HCT116 (cell line): ENCODE measurements at regions not wholly inside any gene's neighbourhood (a gene's known extent, or its start where the extent isn't known, plus 50 kb on each side); places are given as distances from the start of the nearest gene placed in this dataset.

ENCODE experiments used
- ATAC-seq: fragments of 200-7000 bp; cut with Tn5 transposase; 2 replicates; pipeline ENCODE4 v1.9.1; 2020; ENCODE audit warnings: mild to moderate bottlenecking, moderate library complexity
- BruUV-seq: library from RNA; stranded (reverse); fragments of 400-500 nt; replicated peaks from 2 replicates; lab custom pipeline; 2021; lab: Mats Ljungman, UMichigan
- CTCF ChIA-PET: fragments of 300-600 bp; sonication (Branson Sonifier 250); formaldehyde crosslinking; loops from one replicate; lab custom pipeline; 2021; ENCODE audit warnings: antibody characterized with exemption; lab: Charles Lee
- POLR2A ChIA-PET: fragments of 300-600, 350-600 bp; sonication (Branson Sonifier 250); formaldehyde crosslinking; loops from one replicate; lab custom pipeline; 2021; ENCODE audit warnings: antibody characterized with exemption; lab: Charles Lee
- RAD21 ChIA-PET, 2 experiments: fragments of 300-600 bp; sonication (Branson Sonifier 250); formaldehyde crosslinking; loops; one replicate each; lab custom pipeline; 2023; ENCODE audit warnings: low total read pairs in 2 of 2; ENCODE audit not compliant: uncharacterized antibody in 2 of 2, unreplicated experiment in 2 of 2, low non-redundant PET in 1 of 2; lab: Charles Lee
- DNase-seq: peaks from one replicate; pipeline ENCODE4 v3.0.0-alpha.2; 2010; ENCODE audit warnings: low read depth, low spot score
- H2AFZ ChIP-seq: fragments of 200-600 bp; shearing (Covaris generic), sonication (generic); 2 replicates; pipeline ENCODE4 v1.6.1; 2017; ENCODE audit warnings: low read depth, mixed run types, mixed read lengths, antibody characterized with exemption, low read length; ENCODE audit not compliant: poor library complexity, severe bottlenecking
- H3K27ac ChIP-seq: 2 replicates; pipeline ENCODE4 v1.5.1; 2012; ENCODE audit warnings: low read depth, low read length
- H3K27me3 ChIP-seq: fragments of 200-600 bp; sonication (generic); 2 replicates; pipeline ENCODE4 v1.6.1; 2016; ENCODE audit warnings: mixed run types, low read length, mixed read lengths; ENCODE audit not compliant: insufficient read depth
- H3K36me3 ChIP-seq, 2 experiments: fragments of 200-500 bp in 1 of 2; fragments of 200-600 bp in 1 of 2; sonication (Bioruptor generic) in 1 of 2; sonication (generic) in 1 of 2; 2 replicates each; pipeline versions ENCODE4 v1.5.1 to v1.6.1; 2014 to 2016; ENCODE audit warnings: low read length in 2 of 2, inconsistent platforms in 1 of 2, mixed read lengths in 1 of 2, mixed run types in 1 of 2; ENCODE audit not compliant: insufficient read depth in 2 of 2, control insufficient read depth in 1 of 2
- H3K4me1 ChIP-seq, 2 experiments: fragments of 200-600 bp in 1 of 2; sonication (generic) in 1 of 2; 2 replicates each; pipeline versions ENCODE4 v1.5.1 to v1.6.1; 2012 to 2017; ENCODE audit warnings: low read length in 2 of 2, inconsistent platforms in 1 of 2, mild to moderate bottlenecking in 1 of 2, mixed read lengths in 1 of 2, mixed run types in 1 of 2, moderate library complexity in 1 of 2; ENCODE audit not compliant: insufficient read depth in 2 of 2, control insufficient read depth in 1 of 2
- H3K4me2 ChIP-seq: fragments of 200-600 bp; sonication (generic); 2 replicates; pipeline ENCODE4 v1.6.1; 2017; ENCODE audit warnings: mixed run types, low read length, mixed read lengths
- H3K4me3 ChIP-seq, 2 experiments: fragments of 200-600 bp in 1 of 2; sonication (generic) in 1 of 2; replicated peaks in 1 of 2; 2 replicates each; pipeline ENCODE4 v1.5.1; 2011 to 2016; ENCODE audit warnings: low read length in 2 of 2, control low read depth in 1 of 2, low read depth in 1 of 2, mild to moderate bottlenecking in 1 of 2, mixed read lengths in 1 of 2, mixed run types in 1 of 2
- H3K79me2 ChIP-seq: fragments of 200-600 bp; sonication (generic); 2 replicates; pipeline ENCODE4 v1.6.1; 2017; ENCODE audit warnings: mild to moderate bottlenecking, mixed run types, low read length, moderate library complexity, mixed read lengths; ENCODE audit not compliant: insufficient read depth
- H3K9ac ChIP-seq: fragments of 200-600 bp; sonication (generic); 2 replicates; pipeline ENCODE4 v1.6.1; 2016; ENCODE audit warnings: low read length, mixed read lengths
- H3K9me2 ChIP-seq: fragments of 200-600 bp; sonication (generic), shearing (Covaris generic); 2 replicates; pipeline ENCODE4 v1.6.1; 2017; ENCODE audit warnings: mixed run types, mild to moderate bottlenecking, moderate library complexity; ENCODE audit not compliant: insufficient read depth
- H3K9me3 ChIP-seq, 2 experiments: fragments of 200-500 bp in 1 of 2; fragments of 200-600 bp in 1 of 2; sonication (Bioruptor generic) in 1 of 2; sonication (generic) in 1 of 2; 2 replicates each; pipeline ENCODE4 v1.6.1; 2014 to 2017; ENCODE audit warnings: low read length in 2 of 2, mixed read lengths in 2 of 2, inconsistent platforms in 1 of 2, low read depth in 1 of 2, mild to moderate bottlenecking in 1 of 2, mixed run types in 1 of 2, moderate library complexity in 1 of 2; ENCODE audit not compliant: control insufficient read depth in 1 of 2, insufficient read depth in 1 of 2
- H4K20me1 ChIP-seq: fragments of 200-600 bp; sonication (generic), shearing (Covaris generic); 2 replicates; pipeline ENCODE4 v1.6.1; 2017; ENCODE audit warnings: mixed run types, mild to moderate bottlenecking, moderate library complexity; ENCODE audit not compliant: insufficient read depth
- CEBPB ChIP-seq: IDR thresholded peaks from 2 replicates; pipeline ENCODE4 v1.6.1; 2012; ENCODE audit warnings: low read depth
- ELF1 ChIP-seq: IDR thresholded peaks from 2 replicates; pipeline ENCODE4 v1.6.1; 2012; ENCODE audit warnings: low read depth, borderline replicate concordance
- EZH2 ChIP-seq: fragments of 200-600 bp; sonication (generic); IDR thresholded peaks from 2 replicates; pipeline ENCODE4 v1.6.1; 2017; ENCODE audit warnings: antibody characterized with exemption, mixed run types
- POLR2AphosphoS5 ChIP-seq: IDR thresholded peaks from 2 replicates; pipeline ENCODE4 v1.6.1; 2011; ENCODE audit warnings: mild to moderate bottlenecking, low read depth, low read length, moderate library complexity
- RAD21 ChIP-seq: IDR thresholded peaks from 2 replicates; pipeline ENCODE4 v1.6.1; 2012; ENCODE audit warnings: low read depth, mild to moderate bottlenecking
- SP1 ChIP-seq: IDR thresholded peaks from 2 replicates; pipeline ENCODE4 v1.6.1; 2012; ENCODE audit warnings: low read depth
- SRF ChIP-seq: IDR thresholded peaks from 2 replicates; pipeline ENCODE4 v1.6.1; 2012; ENCODE audit warnings: low read depth
- ZFX ChIP-seq: fragments of 450-650 bp; IDR thresholded peaks from 2 replicates; pipeline ENCODE4 v1.6.1; 2017
- ZNF274 ChIP-seq: fragments of 200-500 bp; sonication (Bioruptor generic); IDR thresholded peaks from 2 replicates; pipeline ENCODE4 v1.6.1; 2014; ENCODE audit warnings: mild to moderate bottlenecking, low read depth, low read length, inconsistent platforms
- intact Hi-C: fragments of 100-400 bp; cut with micrococcal nuclease; formaldehyde crosslinking; loops from 2 replicates; pipeline ENCODE4 v1.10.0; 2022
- TF ChIP-seq, protein P1 (sequence below): IDR thresholded peaks from 2 replicates; pipeline ENCODE4 v1.6.1; 2012; ENCODE audit warnings: low read depth
- TF ChIP-seq, protein P2 (sequence below): IDR thresholded peaks from 2 replicates; pipeline ENCODE4 v1.6.1; 2011; ENCODE audit warnings: mild to moderate bottlenecking, low read length, moderate library complexity; ENCODE audit not compliant: insufficient replicate concordance; ENCODE audit errors: extremely low read depth
- TF ChIP-seq, protein P3 (sequence below): IDR thresholded peaks from 2 replicates; pipeline ENCODE4 v1.6.1; 2012
- TF ChIP-seq, protein P4 (sequence below): IDR thresholded peaks from 2 replicates; pipeline ENCODE4 v1.6.1; 2012

DNA sequence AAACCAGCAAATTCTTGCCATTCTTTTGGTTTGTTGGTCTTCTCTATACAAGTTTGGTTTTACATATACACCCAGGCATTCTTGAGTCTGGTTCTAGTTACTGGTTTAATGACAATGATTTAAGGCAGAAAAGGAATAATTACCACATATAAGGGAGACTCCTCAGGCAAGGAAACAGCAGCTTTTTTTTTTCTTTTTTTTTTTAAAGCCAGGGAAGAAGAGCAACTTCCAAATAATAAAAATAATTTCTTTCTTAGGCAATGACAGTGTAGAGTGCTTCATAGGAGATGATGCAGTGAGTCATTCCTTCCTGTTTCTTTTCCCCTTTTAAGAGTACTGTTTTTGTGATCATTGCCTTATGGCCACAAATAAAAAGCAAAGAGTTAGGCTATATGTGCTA is 289.7 kb downstream of the DKK2 start:
- no peak overlapping the region for H3K27ac ChIP-seq
- DNase-seq (no peak), ATAC-seq (no peak)
- H3K4me3 ChIP-seq = no peak overlapping the region
- H3K9me3 ChIP-seq = no peaks in the 10 kb centered on the region
- no peaks in the 10 kb centered on the region for H3K36me3 ChIP-seq
- TF ChIP-seq ZFX (no peak), EZH2 (no peak)
- TF ChIP-seq, protein P1, sequence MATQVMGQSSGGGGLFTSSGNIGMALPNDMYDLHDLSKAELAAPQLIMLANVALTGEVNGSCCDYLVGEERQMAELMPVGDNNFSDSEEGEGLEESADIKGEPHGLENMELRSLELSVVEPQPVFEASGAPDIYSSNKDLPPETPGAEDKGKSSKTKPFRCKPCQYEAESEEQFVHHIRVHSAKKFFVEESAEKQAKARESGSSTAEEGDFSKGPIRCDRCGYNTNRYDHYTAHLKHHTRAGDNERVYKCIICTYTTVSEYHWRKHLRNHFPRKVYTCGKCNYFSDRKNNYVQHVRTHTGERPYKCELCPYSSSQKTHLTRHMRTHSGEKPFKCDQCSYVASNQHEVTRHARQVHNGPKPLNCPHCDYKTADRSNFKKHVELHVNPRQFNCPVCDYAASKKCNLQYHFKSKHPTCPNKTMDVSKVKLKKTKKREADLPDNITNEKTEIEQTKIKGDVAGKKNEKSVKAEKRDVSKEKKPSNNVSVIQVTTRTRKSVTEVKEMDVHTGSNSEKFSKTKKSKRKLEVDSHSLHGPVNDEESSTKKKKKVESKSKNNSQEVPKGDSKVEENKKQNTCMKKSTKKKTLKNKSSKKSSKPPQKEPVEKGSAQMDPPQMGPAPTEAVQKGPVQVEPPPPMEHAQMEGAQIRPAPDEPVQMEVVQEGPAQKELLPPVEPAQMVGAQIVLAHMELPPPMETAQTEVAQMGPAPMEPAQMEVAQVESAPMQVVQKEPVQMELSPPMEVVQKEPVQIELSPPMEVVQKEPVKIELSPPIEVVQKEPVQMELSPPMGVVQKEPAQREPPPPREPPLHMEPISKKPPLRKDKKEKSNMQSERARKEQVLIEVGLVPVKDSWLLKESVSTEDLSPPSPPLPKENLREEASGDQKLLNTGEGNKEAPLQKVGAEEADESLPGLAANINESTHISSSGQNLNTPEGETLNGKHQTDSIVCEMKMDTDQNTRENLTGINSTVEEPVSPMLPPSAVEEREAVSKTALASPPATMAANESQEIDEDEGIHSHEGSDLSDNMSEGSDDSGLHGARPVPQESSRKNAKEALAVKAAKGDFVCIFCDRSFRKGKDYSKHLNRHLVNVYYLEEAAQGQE = no peak
- CTCF ChIA-PET = no interaction called here
- H3K4me1 ChIP-seq = no peaks in the 10 kb centered on the region
- no peaks in the 10 kb centered on the region for H3K27me3 ChIP-seq
- no peak overlapping the region for H2AFZ ChIP-seq
- RAD21 ChIA-PET = interaction anchor here in 1 of 2 experiments (0.6 kb wide), 1 partner anchor 133 kb away, joined by 4 read pairs; no protein-coding TSS in a partner anchor
- H3K79me2 ChIP-seq = no peaks in the 10 kb centered on the region
- BruUV-seq = no TSS peak
- intact Hi-C loops = no loop called here
- H3K4me2 ChIP-seq = no peak overlapping the region
- no peaks in the 10 kb centered on the region for H3K9me2 ChIP-seq
- POLR2A ChIA-PET = no interaction called here
- no peaks in the 10 kb centered on the region for H4K20me1 ChIP-seq
- H3K9ac ChIP-seq = no peak overlapping the region

DNA sequence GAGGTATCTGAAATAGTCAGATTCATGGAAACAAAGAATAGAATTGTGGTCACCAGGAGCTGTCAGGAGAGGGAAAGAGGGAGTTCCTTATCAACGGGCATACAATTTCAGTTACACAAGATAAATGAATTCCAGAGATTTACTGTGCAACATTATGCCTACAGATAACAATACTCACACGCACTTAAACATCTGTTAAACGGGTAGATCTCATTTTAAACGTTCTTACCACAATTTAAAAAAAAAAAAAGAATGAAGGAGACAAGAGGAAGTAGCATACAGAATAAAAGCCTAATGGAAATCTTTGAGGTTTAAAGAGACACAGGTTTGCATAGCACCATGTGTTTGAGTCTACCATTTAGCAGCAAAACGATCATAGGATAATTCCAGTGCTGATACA is 298.0 kb downstream of the DKK2 start:
- Histone ChIP-seq H2AFZ (no peak overlapping the region), H3K27me3 (no peaks in the 10 kb centered on the region), H3K4me3 (no peak overlapping the region), H3K79me2 (no peaks in the 10 kb centered on the region), H3K4me2 (no peak overlapping the region), H3K9me3 (no peaks in the 10 kb centered on the region)
- ATAC-seq = no peak
- CTCF ChIA-PET = no interaction called here
- no TSS peak for BruUV-seq
- TF ChIP-seq RAD21 = no peak
- no peak for TF ChIP-seq POLR2AphosphoS5
- TF ChIP-seq, protein P2, sequence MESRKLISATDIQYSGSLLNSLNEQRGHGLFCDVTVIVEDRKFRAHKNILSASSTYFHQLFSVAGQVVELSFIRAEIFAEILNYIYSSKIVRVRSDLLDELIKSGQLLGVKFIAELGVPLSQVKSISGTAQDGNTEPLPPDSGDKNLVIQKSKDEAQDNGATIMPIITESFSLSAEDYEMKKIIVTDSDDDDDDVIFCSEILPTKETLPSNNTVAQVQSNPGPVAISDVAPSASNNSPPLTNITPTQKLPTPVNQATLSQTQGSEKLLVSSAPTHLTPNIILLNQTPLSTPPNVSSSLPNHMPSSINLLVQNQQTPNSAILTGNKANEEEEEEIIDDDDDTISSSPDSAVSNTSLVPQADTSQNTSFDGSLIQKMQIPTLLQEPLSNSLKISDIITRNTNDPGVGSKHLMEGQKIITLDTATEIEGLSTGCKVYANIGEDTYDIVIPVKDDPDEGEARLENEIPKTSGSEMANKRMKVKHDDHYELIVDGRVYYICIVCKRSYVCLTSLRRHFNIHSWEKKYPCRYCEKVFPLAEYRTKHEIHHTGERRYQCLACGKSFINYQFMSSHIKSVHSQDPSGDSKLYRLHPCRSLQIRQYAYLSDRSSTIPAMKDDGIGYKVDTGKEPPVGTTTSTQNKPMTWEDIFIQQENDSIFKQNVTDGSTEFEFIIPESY = no peak
- no peak for TF ChIP-seq ELF1
- TF ChIP-seq, protein P3, sequence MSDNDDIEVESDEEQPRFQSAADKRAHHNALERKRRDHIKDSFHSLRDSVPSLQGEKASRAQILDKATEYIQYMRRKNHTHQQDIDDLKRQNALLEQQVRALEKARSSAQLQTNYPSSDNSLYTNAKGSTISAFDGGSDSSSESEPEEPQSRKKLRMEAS = no peak
- TF ChIP-seq SP1 = no peak
- TF ChIP-seq ZNF274 = no peak
- TF ChIP-seq, protein P4, sequence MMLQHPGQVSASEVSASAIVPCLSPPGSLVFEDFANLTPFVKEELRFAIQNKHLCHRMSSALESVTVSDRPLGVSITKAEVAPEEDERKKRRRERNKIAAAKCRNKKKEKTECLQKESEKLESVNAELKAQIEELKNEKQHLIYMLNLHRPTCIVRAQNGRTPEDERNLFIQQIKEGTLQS = no peak
- no peak for TF ChIP-seq CEBPB
- no peak for TF ChIP-seq SRF
- TF ChIP-seq, all 23 proteins: peak for 0
- no peak for DNase-seq
- Histone ChIP-seq H4K20me1 (no peaks in the 10 kb centered on the region), H3K4me1 (no peaks in the 10 kb centered on the region), H3K36me3 (no peaks in the 10 kb centered on the region), H3K9me2 (no peaks in the 10 kb centered on the region), H3K9ac (no peak overlapping the region), H3K27ac (no peak overlapping the region)
- ChIA-PET POLR2A (no interaction called here), RAD21 (no interaction called here)
- intact Hi-C loops = no loop called here
